Small intestine (tissue), 7 donors: ENCODE measurements at regions not wholly inside any gene's neighbourhood (a gene's known extent, or its start where the extent isn't known, plus 50 kb on each side); places are given as distances from the start of the nearest gene placed in this dataset.

Experiments used
- DNase-seq, 2 donors: peaks; one replicate each; pipeline versions ENCODE4 v3.0.0 to v3.0.0-alpha.2; 2013
- FAIRE-seq: peaks from 2 replicates; lab custom pipeline; 2012; peaks lifted over from hg19 to GRCh38; lab: Jason Lieb, UNC
- H3K27ac ChIP-seq, 3 donors: one replicate each; pipeline ENCODE4 v1.5.1; 2013; ENCODE audit warnings: low read length in 2 of 3, mild to moderate bottlenecking in 2 of 3, control low read depth in 1 of 3, inconsistent platforms in 1 of 3, low read depth in 1 of 3, moderate library complexity in 1 of 3
- H3K27me3 ChIP-seq, 3 donors: one replicate each; pipeline ENCODE4 v1.6.1; 2013; ENCODE audit warnings: low read length in 3 of 3, inconsistent platforms in 1 of 3; ENCODE audit not compliant: control insufficient read depth in 3 of 3, insufficient read depth in 3 of 3
- H3K36me3 ChIP-seq, 3 donors: one replicate each; pipeline ENCODE4 v1.6.1; 2013; ENCODE audit warnings: low read length in 3 of 3, inconsistent platforms in 1 of 3, low read depth in 1 of 3, mild to moderate bottlenecking in 1 of 3, moderate library complexity in 1 of 3; ENCODE audit not compliant: control insufficient read depth in 3 of 3, insufficient read depth in 2 of 3
- H3K4me1 ChIP-seq, 3 donors: one replicate each; pipeline ENCODE4 v1.6.1; 2013; ENCODE audit warnings: low read length in 2 of 3, inconsistent platforms in 1 of 3, low read depth in 1 of 3, mild to moderate bottlenecking in 1 of 3, moderate library complexity in 1 of 3; ENCODE audit not compliant: control insufficient read depth in 3 of 3, insufficient read depth in 2 of 3
- H3K4me3 ChIP-seq, 3 donors: one replicate each; pipeline ENCODE4 v1.5.1; 2013; ENCODE audit warnings: low read length in 3 of 3, control low read depth in 1 of 3, inconsistent platforms in 1 of 3, low read depth in 1 of 3, mild to moderate bottlenecking in 1 of 3, moderate library complexity in 1 of 3
- H3K9me3 ChIP-seq, 2 donors: one replicate each; pipeline ENCODE4 v1.6.1; 2013; ENCODE audit warnings: low read depth in 1 of 2, low read length in 1 of 2; ENCODE audit not compliant: control insufficient read depth in 2 of 2, insufficient read depth in 1 of 2
- WGBS, 3 donors: extraction: QIAGEN DNeasy Blood & Tissue Kit; methylation state at CpG; one replicate each; pipeline ENCODE4 v1.1.7; 2013; 5-methylcytosine and 5-hydroxymethylcytosine counted together
- donor health status: healthy with polysubstance abuse.
- donor health status: control.
- donor health status: control.
- donor health status: Bipolar disorder and iron deficiency.
- donor health status: healthy.

- FAIRE-seq, result no peak
- Histone ChIP-seq H3K27me3 (no peaks in the 10 kb centered on the region), H3K27ac (no peak overlapping the region)
These were observed 127.7 kb upstream of the SESN3 start for GRCh38 chr11:95358511-95359340.

DNA sequence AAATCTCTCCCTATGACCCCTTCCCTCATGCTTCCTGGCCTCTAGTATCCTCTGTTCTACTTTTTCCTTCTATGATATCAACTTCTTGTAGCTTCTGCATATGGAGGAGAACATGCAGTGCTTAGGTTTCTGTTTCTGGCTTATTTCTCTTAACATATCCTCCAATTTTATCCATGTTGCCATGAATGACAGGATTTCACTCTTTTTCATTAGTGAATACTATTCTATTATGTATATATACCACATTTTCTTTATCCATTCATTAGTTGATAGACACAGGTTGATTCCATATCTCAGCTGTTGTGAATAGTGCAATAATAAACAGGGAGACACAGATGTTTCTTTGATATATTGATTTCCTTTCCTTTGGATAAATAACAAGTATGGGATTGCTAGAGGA lies 123.3 kb upstream of the SESN3 start:
- Histone ChIP-seq H3K4me3 (no peak overlapping the region), H3K36me3 (no peaks in the 10 kb centered on the region), H3K9me3 (no peaks in the 10 kb centered on the region), H3K27ac (no peak overlapping the region), H3K27me3 (peaks cover 0 to 2% (median 0%) of the 10 kb centered on the region in 3 donors), H3K4me1 (peaks cover 0 to 6% (median 0%) of the 10 kb centered on the region in 3 donors)
- FAIRE-seq (no peak), DNase-seq (no peak)

More at GRCh38 chr11:95358511-95359340, 127.7 kb upstream of the SESN3 start:
- H3K4me1 ChIP-seq, result peaks cover 0 to 7% (median 0%) of the 10 kb centered on the region in 3 donors
- WGBS, 3 donors, result 64 to 75% (median 74%) methylated on average over 5 of the region's 5 CpGs
- no peaks in the 10 kb centered on the region for H3K36me3 ChIP-seq
- no peak overlapping the region for H3K4me3 ChIP-seq
- no peak for DNase-seq
- H3K9me3 ChIP-seq, result no peaks in the 10 kb centered on the region

DNA sequence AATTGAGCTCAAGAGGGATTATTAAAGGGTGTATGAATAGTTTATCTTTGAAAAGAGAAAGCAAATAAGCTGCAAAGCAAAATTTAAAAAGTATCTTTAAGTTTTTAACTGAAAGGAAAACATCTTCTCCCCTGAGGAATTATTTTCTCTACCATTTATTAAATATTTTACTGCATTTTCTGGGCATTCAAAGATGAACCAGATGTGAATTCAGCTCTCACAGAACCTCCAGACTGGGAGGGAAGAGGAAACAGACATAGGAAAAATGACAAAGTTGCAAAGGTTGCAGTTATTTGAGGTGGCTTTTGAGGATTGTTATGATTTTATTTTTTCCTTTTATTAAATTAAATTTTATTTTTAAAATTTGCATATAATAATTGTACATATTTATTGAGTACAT lies 122.7 kb upstream of the SESN3 start:
- H3K27me3 ChIP-seq, result peaks cover 0 to 2% (median 0%) of the 10 kb centered on the region in 3 donors
- H3K36me3 ChIP-seq, result no peaks in the 10 kb centered on the region
- no peak for DNase-seq
- no peaks in the 10 kb centered on the region for H3K9me3 ChIP-seq
- no peak overlapping the region for H3K4me3 ChIP-seq
- peaks cover 0 to 6% (median 0%) of the 10 kb centered on the region in 3 donors for H3K4me1 ChIP-seq
- no peak for FAIRE-seq
- H3K27ac ChIP-seq, result no peak overlapping the region

- Histone ChIP-seq H3K4me3 (no peak overlapping the region), H3K4me1 (peaks cover 0 to 6% (median 0%) of the 10 kb centered on the region in 3 donors), H3K27me3 (peaks cover 0 to 2% (median 0%) of the 10 kb centered on the region in 3 donors), H3K27ac (no peak overlapping the region), H3K36me3 (no peaks in the 10 kb centered on the region), H3K9me3 (no peaks in the 10 kb centered on the region)
- 70 to 82% (median 76%) methylated on average over 2 of the region's 2 CpGs for WGBS, 3 donors
- DNase-seq, result no peak
- FAIRE-seq, result no peak
These were observed 121.8 kb upstream of the SESN3 start for GRCh38 chr11:95352733-95353346.

DNA sequence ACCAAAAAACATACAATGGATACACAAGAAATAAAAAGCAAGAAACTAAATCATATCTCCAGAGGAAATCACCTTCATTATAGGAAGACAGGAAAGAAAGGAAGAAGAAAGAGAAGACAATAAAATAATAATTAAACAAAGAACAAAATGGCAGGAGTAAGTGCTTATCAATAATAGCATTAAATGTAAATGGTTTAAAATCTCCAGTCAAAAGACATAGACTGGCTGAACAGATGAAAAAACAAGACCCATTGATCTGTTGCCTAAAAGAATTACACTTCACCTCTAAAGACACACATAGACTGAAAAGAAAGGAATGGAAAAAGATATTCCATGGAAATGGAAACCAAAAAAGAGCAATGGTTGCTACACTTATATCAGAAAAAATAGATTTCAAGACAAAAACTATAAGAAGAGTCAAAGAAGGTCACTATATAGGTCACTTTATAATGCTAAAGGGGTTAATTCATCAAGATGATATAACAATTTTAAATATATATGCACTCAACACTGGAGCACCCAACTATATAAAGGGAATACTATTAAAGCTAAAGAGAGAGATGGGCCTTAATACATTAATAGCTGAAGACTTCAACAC lies 118.4 kb upstream of the SESN3 start:
- Histone ChIP-seq H3K4me3 (no peak overlapping the region), H3K27ac (no peak overlapping the region), H3K9me3 (no peaks in the 10 kb centered on the region), H3K4me1 (no peaks in the 10 kb centered on the region), H3K36me3 (no peaks in the 10 kb centered on the region), H3K27me3 (peaks cover 0 to 2% (median 0%) of the 10 kb centered on the region in 3 donors)
- no peak for DNase-seq
- FAIRE-seq, result no peak

- no peaks in the 10 kb centered on the region for H3K36me3 ChIP-seq
- H3K4me1 ChIP-seq, result no peaks in the 10 kb centered on the region
- no peak overlapping the region for H3K27ac ChIP-seq
- H3K27me3 ChIP-seq, result no peaks in the 10 kb centered on the region
- 95 to 100% (median 97%) methylated on average over 1 of the region's 1 CpG for WGBS, 3 donors
- DNase-seq, result no peak
- FAIRE-seq, result no peak
- H3K9me3 ChIP-seq, result no peaks in the 10 kb centered on the region
- no peak overlapping the region for H3K4me3 ChIP-seq
These were observed 115.3 kb upstream of the SESN3 start for GRCh38 chr11:95346265-95346664.

DNA sequence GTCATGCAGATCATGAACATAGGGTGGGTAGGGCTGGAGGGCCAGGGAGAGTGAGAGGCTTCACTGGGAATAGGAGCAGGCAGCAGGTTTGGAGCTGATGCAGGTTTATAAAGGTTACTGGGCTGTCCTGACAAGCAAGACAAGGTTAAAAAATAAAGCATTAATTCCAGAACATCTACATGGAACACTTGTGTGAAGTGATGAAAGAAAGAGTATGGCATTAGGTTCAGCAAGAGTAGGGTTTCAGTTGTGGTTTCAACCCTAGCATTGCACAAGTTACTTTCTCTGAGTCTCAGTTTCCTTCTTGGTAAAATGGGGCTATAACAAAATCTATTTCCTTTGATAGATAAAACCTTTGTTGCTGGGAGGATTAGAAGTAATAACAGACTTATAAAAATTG lies 114.6 kb upstream of the SESN3 start:
- no peaks in the 10 kb centered on the region for H3K36me3 ChIP-seq
- no peak overlapping the region for H3K27ac ChIP-seq
- no peaks in the 10 kb centered on the region for H3K27me3 ChIP-seq
- no peak overlapping the region for H3K4me3 ChIP-seq
- no peaks in the 10 kb centered on the region for H3K9me3 ChIP-seq
- no peaks in the 10 kb centered on the region for H3K4me1 ChIP-seq
- FAIRE-seq (no peak), DNase-seq (no peak)

DNA sequence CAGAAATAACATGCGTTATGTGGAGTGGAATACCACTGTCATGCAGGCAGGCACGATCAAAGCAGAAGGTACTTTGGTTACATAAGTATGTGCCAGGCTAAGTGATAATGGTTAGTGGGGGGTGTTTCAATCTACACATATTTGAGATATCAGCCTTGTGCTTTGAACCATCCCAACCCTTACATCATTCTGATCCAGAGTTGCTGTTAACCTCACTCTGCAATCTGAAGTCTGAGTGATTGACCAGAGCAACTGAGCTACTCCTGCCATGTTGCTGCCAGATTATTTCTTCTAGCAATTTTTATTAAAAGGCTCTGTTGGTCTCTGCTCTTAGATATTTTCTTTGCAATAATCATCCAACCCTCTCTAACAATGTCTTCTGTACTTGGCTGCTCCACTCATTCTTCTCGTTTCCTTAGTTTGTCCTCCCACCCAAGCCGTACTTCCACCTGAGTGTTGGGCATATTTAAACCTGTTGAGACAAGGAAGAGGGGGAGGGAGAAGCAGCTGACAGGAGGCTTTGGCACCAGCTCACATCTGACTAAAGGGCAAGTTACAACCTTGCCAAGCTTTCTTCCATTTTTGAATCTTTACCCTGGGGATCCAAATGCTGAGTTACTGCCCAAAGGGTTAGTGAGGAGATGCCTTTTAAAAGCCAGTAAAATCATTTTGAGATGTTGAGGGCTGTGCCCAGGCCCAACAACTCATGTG lies 114.1 kb upstream of the SESN3 start:
- H3K4me1 ChIP-seq, result no peaks in the 10 kb centered on the region
- WGBS, 3 donors, result 44 to 75% (median 68%) methylated on average over 4 of the region's 4 CpGs
- H3K4me3 ChIP-seq, result no peak overlapping the region
- no peaks in the 10 kb centered on the region for H3K27me3 ChIP-seq
- FAIRE-seq (no peak), DNase-seq (no peak)
- no peaks in the 10 kb centered on the region for H3K9me3 ChIP-seq
- no peak overlapping the region for H3K27ac ChIP-seq
- no peaks in the 10 kb centered on the region for H3K36me3 ChIP-seq
